ENCODE measurements at regions not wholly inside any gene's neighbourhood (a gene's known extent, or its start where the extent isn't known, plus 50 kb on each side); places are given as distances from the start of the nearest gene placed in this dataset.

DNA sequence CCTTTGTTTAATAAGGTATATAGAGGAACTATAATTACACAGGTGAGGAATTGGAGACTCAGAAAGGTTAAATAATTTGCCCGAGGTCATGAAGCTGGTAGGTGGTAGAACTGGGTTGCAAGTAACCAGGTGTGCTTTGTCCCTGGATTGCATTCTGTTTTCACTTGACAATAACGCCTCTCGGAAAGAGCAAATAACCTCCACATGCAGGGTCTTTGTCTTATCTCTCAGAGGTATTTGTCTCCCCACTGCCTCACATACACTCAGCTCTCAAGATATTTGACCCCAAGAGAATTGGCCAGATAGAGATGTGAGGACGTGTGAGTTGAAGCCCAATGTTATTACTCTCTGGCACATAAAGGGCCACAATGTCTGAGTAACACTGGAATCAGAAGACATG, 320.9 kb upstream of the ONECUT1 start:
- H3K9ac ChIP-seq (ENCODE audit: low read length): no peak overlapping the region
- H3K9me2 ChIP-seq (replicated peaks; ENCODE audit: insufficient read depth, low read length): no peaks in the 10 kb centered on the region
- no peaks in the 10 kb centered on the region for H3K4me1 ChIP-seq (ENCODE audit: low read length)
- no peaks in the 10 kb centered on the region for H3K36me3 ChIP-seq (replicated peaks; ENCODE audit: insufficient read depth, low read length)
- TF ChIP-seq EZH2phosphoT487 (IDR thresholded peaks at IDR 0.05; ENCODE audit: low read length): no peak
- TF ChIP-seq, protein P1, sequence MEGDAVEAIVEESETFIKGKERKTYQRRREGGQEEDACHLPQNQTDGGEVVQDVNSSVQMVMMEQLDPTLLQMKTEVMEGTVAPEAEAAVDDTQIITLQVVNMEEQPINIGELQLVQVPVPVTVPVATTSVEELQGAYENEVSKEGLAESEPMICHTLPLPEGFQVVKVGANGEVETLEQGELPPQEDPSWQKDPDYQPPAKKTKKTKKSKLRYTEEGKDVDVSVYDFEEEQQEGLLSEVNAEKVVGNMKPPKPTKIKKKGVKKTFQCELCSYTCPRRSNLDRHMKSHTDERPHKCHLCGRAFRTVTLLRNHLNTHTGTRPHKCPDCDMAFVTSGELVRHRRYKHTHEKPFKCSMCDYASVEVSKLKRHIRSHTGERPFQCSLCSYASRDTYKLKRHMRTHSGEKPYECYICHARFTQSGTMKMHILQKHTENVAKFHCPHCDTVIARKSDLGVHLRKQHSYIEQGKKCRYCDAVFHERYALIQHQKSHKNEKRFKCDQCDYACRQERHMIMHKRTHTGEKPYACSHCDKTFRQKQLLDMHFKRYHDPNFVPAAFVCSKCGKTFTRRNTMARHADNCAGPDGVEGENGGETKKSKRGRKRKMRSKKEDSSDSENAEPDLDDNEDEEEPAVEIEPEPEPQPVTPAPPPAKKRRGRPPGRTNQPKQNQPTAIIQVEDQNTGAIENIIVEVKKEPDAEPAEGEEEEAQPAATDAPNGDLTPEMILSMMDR (IDR thresholded peaks at IDR 0.05; ENCODE audit: low read length): no peak
- TF ChIP-seq EZH2 (optimal IDR thresholded peaks at IDR 0.05; ENCODE audit: low read depth, low read length): no peak
- H3K4me2 ChIP-seq (ENCODE audit: low read depth, low read length): no peak overlapping the region
- no peak overlapping the region for H3K27ac ChIP-seq (ENCODE audit: low read length)
- no peak overlapping the region for H3K4me3 ChIP-seq (ENCODE audit: low read length)
- no peak for DNase-seq
- H4K20me1 ChIP-seq (ENCODE audit: insufficient read depth, low read length): no peaks in the 10 kb centered on the region
- H3F3A ChIP-seq (ENCODE audit: insufficient read depth, low read length): no peaks in the 10 kb centered on the region
- H2AFZ ChIP-seq (ENCODE audit: low read length): no peak overlapping the region
- H3K27me3 ChIP-seq (replicated peaks; ENCODE audit: insufficient read depth, low read length): no peaks in the 10 kb centered on the region
- H3K9me3 ChIP-seq (replicated peaks; ENCODE audit: insufficient read depth, low read length): no peaks in the 10 kb centered on the region
- H3K79me2 ChIP-seq (ENCODE audit: low read length): no peaks in the 10 kb centered on the region

DNA sequence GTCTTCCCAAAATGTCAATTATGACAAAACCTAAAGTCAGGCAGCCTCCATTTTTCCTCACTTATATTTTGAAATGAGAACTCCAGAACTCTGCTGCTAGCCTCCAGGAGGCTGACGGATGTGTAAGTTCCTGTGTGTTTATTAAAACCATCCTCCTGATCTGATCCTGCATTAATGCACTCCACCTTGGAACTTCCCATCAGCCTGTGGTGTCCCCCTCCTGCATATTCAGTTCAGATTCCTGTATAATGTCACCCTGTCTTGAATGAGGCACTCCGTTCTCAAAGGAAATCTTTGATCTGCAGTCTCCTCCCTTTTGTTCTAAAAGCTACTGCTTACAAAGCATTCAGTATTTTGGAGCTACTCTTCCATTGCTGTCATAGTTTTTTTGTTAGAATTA, 318.2 kb upstream of the ONECUT1 start:
- no peak for DNase-seq
- H3K4me2 ChIP-seq (ENCODE audit: low read depth, low read length): no peak overlapping the region
- no peaks in the 10 kb centered on the region for H3K79me2 ChIP-seq (ENCODE audit: low read length)
- no peaks in the 10 kb centered on the region for H3K9me3 ChIP-seq (replicated peaks; ENCODE audit: insufficient read depth, low read length)
- no peak overlapping the region for H3K9ac ChIP-seq (ENCODE audit: low read length)
- H3K4me3 ChIP-seq (ENCODE audit: low read length): no peak overlapping the region
- TF ChIP-seq EZH2 (optimal IDR thresholded peaks at IDR 0.05; ENCODE audit: low read depth, low read length) (no peak), EZH2phosphoT487 (IDR thresholded peaks at IDR 0.05; ENCODE audit: low read length) (no peak)
- TF ChIP-seq, protein P1 (IDR thresholded peaks at IDR 0.05; ENCODE audit: low read length): no peak
- no peak overlapping the region for H2AFZ ChIP-seq (ENCODE audit: low read length)
- no peaks in the 10 kb centered on the region for H3K9me2 ChIP-seq (replicated peaks; ENCODE audit: insufficient read depth, low read length)
- H3K27me3 ChIP-seq (replicated peaks; ENCODE audit: insufficient read depth, low read length): no peaks in the 10 kb centered on the region
- no peaks in the 10 kb centered on the region for H3K36me3 ChIP-seq (replicated peaks; ENCODE audit: insufficient read depth, low read length)
- H3K27ac ChIP-seq (ENCODE audit: low read length): no peak overlapping the region
- no peaks in the 10 kb centered on the region for H4K20me1 ChIP-seq (ENCODE audit: insufficient read depth, low read length)
- no peaks in the 10 kb centered on the region for H3F3A ChIP-seq (ENCODE audit: insufficient read depth, low read length)
- no peaks in the 10 kb centered on the region for H3K4me1 ChIP-seq (ENCODE audit: low read length)

DNA sequence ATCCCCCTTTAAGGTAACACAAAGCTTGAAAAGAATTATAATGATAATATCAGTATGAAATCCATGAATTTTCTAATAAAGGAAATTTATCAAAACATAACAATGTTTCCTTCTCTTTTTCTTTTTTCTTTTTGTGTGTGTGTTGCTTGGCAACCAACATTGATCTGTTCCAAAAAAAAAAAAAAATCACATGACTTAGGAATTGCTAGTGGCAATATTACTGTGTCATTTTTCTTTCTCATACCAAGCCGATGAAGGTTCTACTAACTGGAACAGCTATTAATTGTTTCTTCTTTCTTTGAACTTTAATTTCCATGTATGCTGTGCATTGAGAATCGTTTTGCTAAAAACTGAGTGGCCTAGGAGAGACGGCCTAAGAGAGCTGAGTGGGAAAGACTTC, 317.7 kb upstream of the ONECUT1 start:
- no peaks in the 10 kb centered on the region for H3F3A ChIP-seq (ENCODE audit: insufficient read depth, low read length)
- H3K36me3 ChIP-seq (replicated peaks; ENCODE audit: insufficient read depth, low read length): no peaks in the 10 kb centered on the region
- H3K27me3 ChIP-seq (replicated peaks; ENCODE audit: insufficient read depth, low read length): no peaks in the 10 kb centered on the region
- no peaks in the 10 kb centered on the region for H3K4me1 ChIP-seq (ENCODE audit: low read length)
- no peaks in the 10 kb centered on the region for H3K9me3 ChIP-seq (replicated peaks; ENCODE audit: insufficient read depth, low read length)
- DNase-seq: no peak
- H3K27ac ChIP-seq (ENCODE audit: low read length): no peak overlapping the region
- no peak overlapping the region for H3K4me3 ChIP-seq (ENCODE audit: low read length)
- TF ChIP-seq EZH2phosphoT487 (IDR thresholded peaks at IDR 0.05; ENCODE audit: low read length) (no peak), EZH2 (optimal IDR thresholded peaks at IDR 0.05; ENCODE audit: low read depth, low read length) (no peak)
- TF ChIP-seq, protein P1 (IDR thresholded peaks at IDR 0.05; ENCODE audit: low read length): no peak
- no peaks in the 10 kb centered on the region for H3K9me2 ChIP-seq (replicated peaks; ENCODE audit: insufficient read depth, low read length)
- no peaks in the 10 kb centered on the region for H4K20me1 ChIP-seq (ENCODE audit: insufficient read depth, low read length)
- H2AFZ ChIP-seq (ENCODE audit: low read length): no peak overlapping the region
- no peaks in the 10 kb centered on the region for H3K79me2 ChIP-seq (ENCODE audit: low read length)
- H3K4me2 ChIP-seq (ENCODE audit: low read depth, low read length): no peak overlapping the region
- no peak overlapping the region for H3K9ac ChIP-seq (ENCODE audit: low read length)

Data from MM.1S (cell line).